HEK293T (cell line): ENCODE measurements at regions not wholly inside any gene's neighbourhood (a gene's known extent, or its start where the extent isn't known, plus 50 kb on each side); places are given as distances from the start of the nearest gene placed in this dataset.

Source experiments
- CTCF ChIA-PET: fragments of 350-600 bp; formaldehyde crosslinking; extraction: SDS; loops from one replicate; lab custom pipeline; 2021; ENCODE audit warnings: antibody characterized with exemption, inconsistent platforms; lab: Yijun Ruan, JAX
- POLR2A ChIA-PET: fragments of 350-600 bp; formaldehyde crosslinking; extraction: SDS; loops from one replicate; lab custom pipeline; 2020; ENCODE audit warnings: antibody characterized with exemption, inconsistent platforms; lab: Yijun Ruan, JAX
- DNase-seq: peaks from one replicate; pipeline ENCODE4 v3.0.0; 2012; ENCODE audit warnings: mixed read lengths; ENCODE audit errors: extremely low spot score
- ARNT ChIP-seq: fragments of 450-650 bp; IDR thresholded peaks from 2 replicates; pipeline ENCODE4 v1.6.1; 2017; ENCODE audit warnings: mild to moderate bottlenecking
- BHLHE40 ChIP-seq: fragments of 450-650 bp; IDR thresholded peaks from 2 replicates; pipeline ENCODE4 v1.6.1; 2016; ENCODE audit warnings: mild to moderate bottlenecking, moderate library complexity, borderline replicate concordance
- CTBP1 ChIP-seq: fragments of 450-650 bp; IDR thresholded peaks from 2 replicates; pipeline ENCODE4 v1.6.1; 2016; ENCODE audit warnings: borderline replicate concordance
- ELF4 ChIP-seq: fragments of 450-650 bp; IDR thresholded peaks from 2 replicates; pipeline ENCODE4 v1.6.1; 2017; ENCODE audit warnings: antibody characterized with exemption
- FOXA1 ChIP-seq: fragments of 450-650 bp; IDR thresholded peaks from 2 replicates; pipeline ENCODE4 v1.6.1; 2016; ENCODE audit warnings: mild to moderate bottlenecking
- FOXK2 ChIP-seq: fragments of 450-650 bp; IDR thresholded peaks from 2 replicates; pipeline ENCODE4 v1.6.1; 2016; ENCODE audit warnings: mild to moderate bottlenecking
- FOXM1 ChIP-seq: fragments of 450-650 bp; IDR thresholded peaks from 2 replicates; pipeline ENCODE4 v1.6.1; 2017; ENCODE audit warnings: mild to moderate bottlenecking, borderline replicate concordance
- HDGF ChIP-seq: fragments of 450-650 bp; IDR thresholded peaks from 2 replicates; pipeline ENCODE4 v1.6.1; 2017; ENCODE audit warnings: antibody characterized with exemption, borderline replicate concordance
- L3MBTL2 ChIP-seq: fragments of 450-650 bp; conservative IDR thresholded peaks from 2 replicates; pipeline ENCODE4 v1.6.1; 2016; ENCODE audit warnings: mild to moderate bottlenecking
- LEF1 ChIP-seq: fragments of 450-650 bp; IDR thresholded peaks from 2 replicates; pipeline ENCODE4 v1.6.1; 2017; ENCODE audit warnings: mild to moderate bottlenecking, borderline replicate concordance
- NFRKB ChIP-seq: fragments of 450-650 bp; IDR thresholded peaks from 2 replicates; pipeline ENCODE4 v1.6.1; 2016; ENCODE audit warnings: mild to moderate bottlenecking, moderate library complexity
- PKNOX1 ChIP-seq: fragments of 450-650 bp; IDR thresholded peaks from 2 replicates; pipeline ENCODE4 v1.6.1; 2016
- SP1 ChIP-seq: fragments of 450-650 bp; IDR thresholded peaks from 2 replicates; pipeline ENCODE4 v1.6.1; 2017
- SUZ12 ChIP-seq: fragments of 450-650 bp; IDR thresholded peaks from 2 replicates; pipeline ENCODE4 v1.6.1; 2016; ENCODE audit warnings: mild to moderate bottlenecking
- TARDBP ChIP-seq: fragments of 450-650 bp; IDR thresholded peaks from 2 replicates; pipeline ENCODE4 v1.6.1; 2016
- ZNF384 ChIP-seq: fragments of 450-650 bp; IDR thresholded peaks from 2 replicates; pipeline ENCODE4 v1.6.1; 2016

GRCh38 chr22:34210301-34210700 is 290.0 kb upstream of the LARGE1 start:
- POLR2A ChIA-PET, result no interaction called here
- CTCF ChIA-PET, result no interaction called here

GRCh38 chr22:34214372-34214771 is 294.1 kb upstream of the LARGE1 start:
- no peak for DNase-seq
- TF ChIP-seq PKNOX1, result no peak
- no peak for TF ChIP-seq NFRKB
- TF ChIP-seq BHLHE40, result no peak
- TF ChIP-seq FOXA1, result no peak
- TF ChIP-seq SUZ12, result no peak
- TF ChIP-seq CTBP1, result no peak
- POLR2A ChIA-PET, result no interaction called here
- CTCF ChIA-PET, result interaction anchor here (0.7 kb wide), 1 partner anchor 99 kb away, joined by 4 read pairs; no protein-coding TSS in a partner anchor

More at GRCh38 chr22:34210301-34210700, 290.0 kb upstream of the LARGE1 start:
- TF ChIP-seq FOXK2, result no peak
- TF ChIP-seq FOXM1, result no peak
- TF ChIP-seq PKNOX1, result no peak
- TF ChIP-seq SP1, result no peak
- TF ChIP-seq FOXA1, result no peak
- no peak for TF ChIP-seq BHLHE40
- no peak for TF ChIP-seq TARDBP
- no peak for TF ChIP-seq SUZ12
- TF ChIP-seq ZNF384, result no peak
- TF ChIP-seq LEF1, result no peak
- no peak for TF ChIP-seq ELF4
- no peak for TF ChIP-seq CTBP1
- no peak for TF ChIP-seq L3MBTL2
- TF ChIP-seq HDGF, result no peak
- no peak for DNase-seq

GRCh38 chr22:34225278-34225677 is 305.0 kb upstream of the LARGE1 start:
- ChIA-PET POLR2A (no interaction called here), CTCF (no interaction called here)
- no peak for TF ChIP-seq PKNOX1
- no peak for TF ChIP-seq ZNF384
- no peak for TF ChIP-seq FOXA1
- TF ChIP-seq FOXK2, result no peak
- no peak for DNase-seq

- POLR2A ChIA-PET, result no interaction called here
- CTCF ChIA-PET, result interaction anchor here (0.6 kb wide), 1 partner anchor 585 kb away, joined by 3 read pairs; no protein-coding TSS in a partner anchor
- TF ChIP-seq FOXK2, result no peak
- no peak for TF ChIP-seq HDGF
- TF ChIP-seq TARDBP, result no peak
- TF ChIP-seq FOXM1, result no peak
- TF ChIP-seq NFRKB, result no peak
- no peak for TF ChIP-seq ARNT
- no peak for TF ChIP-seq ZNF384
- TF ChIP-seq LEF1, result no peak
- no peak for TF ChIP-seq SP1
- TF ChIP-seq ELF4, result no peak
- TF ChIP-seq BHLHE40, result no peak
- no peak for TF ChIP-seq CTBP1
- no peak for TF ChIP-seq L3MBTL2
- no peak for TF ChIP-seq SUZ12
- no peak for TF ChIP-seq FOXA1
- no peak for TF ChIP-seq PKNOX1
- DNase-seq, result no peak
Measured at GRCh38 chr22:34236527-34236926, 316.3 kb upstream of the LARGE1 start.

- ChIA-PET CTCF (no interaction called here), POLR2A (no interaction called here)
- no peak for DNase-seq
- TF ChIP-seq HDGF, result no peak
- TF ChIP-seq FOXA1, result no peak
- TF ChIP-seq ELF4, result no peak
- TF ChIP-seq L3MBTL2, result no peak
- no peak for TF ChIP-seq CTBP1
- TF ChIP-seq SUZ12, result no peak
- no peak for TF ChIP-seq NFRKB
- TF ChIP-seq BHLHE40, result no peak
- no peak for TF ChIP-seq ARNT
Measured at GRCh38 chr22:34239421-34239820, 319.1 kb upstream of the LARGE1 start.

- ChIA-PET POLR2A (no interaction called here), CTCF (no interaction called here)
- TF ChIP-seq FOXK2 (no peak), CTBP1 (no peak), FOXM1 (no peak), PKNOX1 (no peak), SUZ12 (no peak)
- no peak for DNase-seq
Measured at GRCh38 chr22:34243023-34243422, 322.7 kb upstream of the LARGE1 start.
